ENCODE measurements at regions not wholly inside any gene's neighbourhood (a gene's known extent, or its start where the extent isn't known, plus 50 kb on each side); places are given as distances from the start of the nearest gene placed in this dataset.

GRCh38 chr1:234716908-234717375, 107.0 kb upstream of the IRF2BP2 start:
- TF ChIP-seq CTCF (IDR thresholded peaks at IDR 0.05) (no peak), REST (IDR thresholded peaks at IDR 0.05; ENCODE audit: insufficient read depth in 1 of 2, low read depth in 2 of 2, low read length in 1 of 2) (no peak), TCF7L2 (IDR thresholded peaks at IDR 0.05; ENCODE audit: low read depth, low read length) (no peak), POLR2AphosphoS5 (IDR thresholded peaks at IDR 0.05; ENCODE audit: low read depth, low read length) (no peak), SIN3A (IDR thresholded peaks at IDR 0.05; ENCODE audit: borderline replicate concordance, insufficient read depth, low read depth, low read length) (no peak)

Measured in Panc1 (cell line).